Mesenchymal stem cell (in vitro differentiated cells and primary cell): ENCODE measurements at regions not wholly inside any gene's neighbourhood (a gene's known extent, or its start where the extent isn't known, plus 50 kb on each side); places are given as distances from the start of the nearest gene placed in this dataset.

Experiments
- DNase-seq: peaks from one replicate; pipeline ENCODE4 v3.0.0-alpha.2; 2013
- H2AFZ ChIP-seq: one replicate; pipeline ENCODE4 v1.6.1; 2013; ENCODE audit warnings: low read depth, mild to moderate bottlenecking, control low read depth, inconsistent platforms, low read length, moderate library complexity
- H2AK5ac ChIP-seq: 2 replicates; pipeline ENCODE4 v1.6.1; 2013; ENCODE audit warnings: low read length, moderate library complexity, mild to moderate bottlenecking, inconsistent platforms; ENCODE audit not compliant: severe bottlenecking
- H2BK120ac ChIP-seq: one replicate; pipeline ENCODE4 v1.6.1; 2013; ENCODE audit warnings: low read depth, mild to moderate bottlenecking, inconsistent platforms, low read length, moderate library complexity
- H2BK12ac ChIP-seq, 2 experiments: one replicate each; pipeline ENCODE4 v1.6.1; 2013; ENCODE audit warnings: inconsistent platforms in 2 of 2, low read length in 2 of 2, mild to moderate bottlenecking in 2 of 2, moderate library complexity in 2 of 2, control low read depth in 1 of 2
- H2BK15ac ChIP-seq: one replicate; pipeline ENCODE4 v1.6.1; 2013; ENCODE audit warnings: mild to moderate bottlenecking, low read depth, inconsistent platforms; ENCODE audit not compliant: poor library complexity, severe bottlenecking
- H2BK5ac ChIP-seq: 2 replicates; pipeline ENCODE4 v1.6.1; 2013; ENCODE audit warnings: low read depth, mild to moderate bottlenecking, low read length, control low read depth, inconsistent platforms; ENCODE audit not compliant: poor library complexity, severe bottlenecking
- H3K14ac ChIP-seq, 2 experiments: one replicate each; pipeline ENCODE4 v1.6.1; 2013; ENCODE audit warnings: inconsistent platforms in 2 of 2, low read length in 2 of 2, control low read depth in 1 of 2, mild to moderate bottlenecking in 1 of 2, moderate library complexity in 1 of 2
- H3K18ac ChIP-seq, 2 experiments: one replicate each; pipeline ENCODE4 v1.6.1; 2013; ENCODE audit warnings: inconsistent platforms in 2 of 2, low read length in 2 of 2, control low read depth in 1 of 2, low read depth in 1 of 2, mild to moderate bottlenecking in 1 of 2
- H3K23ac ChIP-seq, 2 experiments: one replicate each; pipeline ENCODE4 v1.6.1; 2013; ENCODE audit warnings: inconsistent platforms in 2 of 2, low read length in 2 of 2, mild to moderate bottlenecking in 2 of 2, moderate library complexity in 2 of 2, control low read depth in 1 of 2
- H3K27ac ChIP-seq: 2 replicates; pipeline ENCODE4 v1.5.1; 2013; ENCODE audit warnings: mild to moderate bottlenecking, moderate library complexity, low read length, control low read depth, inconsistent platforms; ENCODE audit not compliant: poor library complexity, severe bottlenecking
- H3K27me3 ChIP-seq, 2 experiments: 2 replicates each; pipeline versions ENCODE4 v1.6.1 to v1.7.0; 2013; ENCODE audit warnings: low read length in 2 of 2, mild to moderate bottlenecking in 2 of 2, moderate library complexity in 2 of 2, control low read depth in 1 of 2, inconsistent platforms in 1 of 2; ENCODE audit not compliant: control insufficient read depth in 1 of 2, insufficient read depth in 1 of 2
- H3K36me3 ChIP-seq, 2 experiments: 2 replicates each; pipeline versions ENCODE4 v1.6.1 to v1.7.0; 2013; ENCODE audit warnings: low read length in 2 of 2, control low read depth in 1 of 2, inconsistent platforms in 1 of 2, low read depth in 1 of 2, mild to moderate bottlenecking in 1 of 2; ENCODE audit not compliant: insufficient read depth in 2 of 2, control insufficient read depth in 1 of 2
- H3K4ac ChIP-seq, 2 experiments: one replicate each; pipeline ENCODE4 v1.6.1; 2013; ENCODE audit warnings: inconsistent platforms in 2 of 2, low read length in 2 of 2, mild to moderate bottlenecking in 2 of 2, moderate library complexity in 2 of 2, control low read depth in 1 of 2, low read depth in 1 of 2
- H3K4me1 ChIP-seq: 2 replicates; pipeline ENCODE4 v1.6.1; 2013; ENCODE audit warnings: low read depth, low read length, control low read depth; ENCODE audit not compliant: control insufficient read depth, insufficient read depth
- H3K4me2 ChIP-seq: 2 replicates; pipeline ENCODE4 v1.6.1; 2013; ENCODE audit warnings: low read length, mild to moderate bottlenecking, inconsistent platforms; ENCODE audit not compliant: poor library complexity, severe bottlenecking
- H3K4me3 ChIP-seq, 2 experiments: 2 replicates each; pipeline versions ENCODE4 v1.5.1 to v1.7.0; 2013; ENCODE audit warnings: low read length in 2 of 2, mild to moderate bottlenecking in 2 of 2, control low read depth in 1 of 2, low read depth in 1 of 2; ENCODE audit not compliant: insufficient read depth in 1 of 2
- H3K79me1 ChIP-seq: replicated peaks from 2 replicates; pipeline ENCODE4 v1.6.1; 2013; ENCODE audit warnings: mild to moderate bottlenecking, control low read depth, low read length, inconsistent platforms; ENCODE audit not compliant: poor library complexity, severe bottlenecking
- H3K9ac ChIP-seq: 2 replicates; pipeline ENCODE4 v1.7.0; 2013; ENCODE audit warnings: mild to moderate bottlenecking, low read length, moderate library complexity
- H3K9me3 ChIP-seq: 2 replicates; pipeline ENCODE4 v1.7.0; 2013; ENCODE audit warnings: mild to moderate bottlenecking, low read length; ENCODE audit not compliant: control insufficient read depth
- H4K8ac ChIP-seq: one replicate; pipeline ENCODE4 v1.6.1; 2013; ENCODE audit warnings: inconsistent platforms, mild to moderate bottlenecking, low read length, moderate library complexity
- H4K91ac ChIP-seq: one replicate; pipeline ENCODE4 v1.6.1; 2013; ENCODE audit warnings: mild to moderate bottlenecking, low read length, inconsistent platforms
- WGBS: methylation state at CpG from one replicate; pipeline ENCODE4 v1.1.7; 2013; ENCODE audit warnings: mixed read lengths; 5-methylcytosine and 5-hydroxymethylcytosine counted together

GRCh38 chr3:29064085-29064484 lies 216.8 kb upstream of the RBMS3 start:
- Histone ChIP-seq H3K14ac (no peak overlapping the region), H2BK15ac (no peak overlapping the region), H3K79me1 (no peaks in the 10 kb centered on the region), H2AFZ (no peak overlapping the region), H4K91ac (no peak overlapping the region), H3K18ac (no peak overlapping the region), H3K23ac (no peak overlapping the region), H2BK12ac (no peak overlapping the region), H3K36me3 (no peaks in the 10 kb centered on the region), H3K4me3 (no peak overlapping the region), H3K4ac (no peak overlapping the region), H3K9me3 (peaks cover 6% of the 10 kb centered on the region), H2AK5ac (no peak overlapping the region), H3K27me3 (no peaks in the 10 kb centered on the region), H3K9ac (no peak overlapping the region), H4K8ac (no peak overlapping the region), H3K27ac (no peak overlapping the region), H2BK120ac (no peak overlapping the region), H3K4me2 (no peak overlapping the region), H3K4me1 (no peaks in the 10 kb centered on the region), H2BK5ac (no peak overlapping the region)
- WGBS, result no CpG with 5 or more reads among the region's 1 CpG
- DNase-seq, result peak; percentile 63

GRCh38 chr3:29065211-29065785 lies 215.6 kb upstream of the RBMS3 start:
- no peak overlapping the region for H2BK15ac ChIP-seq
- no peak overlapping the region for H2BK12ac ChIP-seq
- H4K91ac ChIP-seq, result no peak overlapping the region
- H2AK5ac ChIP-seq, result no peak overlapping the region
- H3K27me3 ChIP-seq, result no peaks in the 10 kb centered on the region
- H3K36me3 ChIP-seq, result no peaks in the 10 kb centered on the region
- H3K79me1 ChIP-seq, result no peaks in the 10 kb centered on the region
- H4K8ac ChIP-seq, result no peak overlapping the region
- peak; percentile 98 for DNase-seq
- H3K4me2 ChIP-seq, result no peak overlapping the region
- no peak overlapping the region for H3K4ac ChIP-seq
- no peak overlapping the region for H2AFZ ChIP-seq
- peak overlapping the region; percentile 51 for H3K27ac ChIP-seq
- 0% methylated on average over 1 of the region's 2 CpGs for WGBS
- peak overlapping the region; percentile 3 for H3K9ac ChIP-seq
- H3K9me3 ChIP-seq, result no peaks in the 10 kb centered on the region
- H3K18ac ChIP-seq, result no peak overlapping the region
- no peak overlapping the region for H3K4me3 ChIP-seq
- H3K14ac ChIP-seq, result no peak overlapping the region
- no peak overlapping the region for H3K23ac ChIP-seq
- no peak overlapping the region for H2BK5ac ChIP-seq
- H3K4me1 ChIP-seq, result no peaks in the 10 kb centered on the region
- H2BK120ac ChIP-seq, result no peak overlapping the region

DNA sequence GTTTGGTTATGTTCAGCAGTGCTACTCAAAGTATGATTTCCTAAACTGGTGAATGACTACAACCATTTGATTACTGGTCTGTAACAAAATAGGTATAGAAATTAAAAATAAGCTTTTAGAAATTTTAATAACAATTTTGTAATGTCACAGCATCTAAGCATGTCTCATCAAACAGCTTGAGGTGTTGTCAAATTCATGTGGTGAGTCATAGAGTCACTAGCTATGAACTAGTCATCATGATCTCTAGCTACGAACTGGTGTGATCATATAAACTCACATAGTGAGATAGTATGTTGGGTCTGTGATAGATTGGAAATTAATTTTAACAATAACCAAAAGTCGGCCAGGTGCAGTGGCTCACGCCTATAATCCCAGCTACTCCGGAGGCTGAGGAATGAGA lies 213.9 kb upstream of the RBMS3 start:
- no CpG with 5 or more reads among the region's 4 CpGs for WGBS

DNA sequence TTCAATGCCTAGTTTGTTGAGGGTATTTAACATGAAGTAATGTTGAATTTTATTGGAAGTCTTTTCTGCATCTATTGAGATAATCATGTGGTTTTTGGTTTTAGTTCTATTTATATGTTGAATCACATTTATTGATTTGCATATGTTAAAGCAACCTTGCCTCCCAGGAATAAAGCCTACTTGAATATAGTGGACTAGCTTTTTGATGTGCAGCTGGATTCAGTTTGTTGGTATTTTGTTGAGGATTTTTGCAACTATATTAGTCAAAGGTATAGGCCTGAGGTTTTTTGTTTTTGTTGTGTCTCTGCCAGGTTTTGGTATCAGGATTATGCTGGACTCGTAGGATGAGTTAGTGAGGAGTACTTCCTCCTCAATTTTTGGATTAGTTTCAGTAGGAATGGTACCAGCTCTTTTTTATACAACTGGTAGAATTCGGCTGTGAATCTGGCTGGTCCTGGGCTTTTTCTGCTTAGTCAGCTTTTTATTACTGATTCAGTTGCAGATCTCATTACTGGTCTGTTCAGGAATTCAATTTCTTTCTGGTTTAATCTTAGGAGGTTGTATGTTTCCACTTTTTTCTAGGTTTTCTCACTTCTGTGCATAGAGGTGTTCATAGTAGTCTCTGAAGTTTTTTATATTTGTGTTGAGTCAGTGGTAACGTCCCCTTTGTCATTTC lies 209.8 kb upstream of the RBMS3 start:
- H3K79me1 ChIP-seq, result no peaks in the 10 kb centered on the region
- WGBS, result 79% methylated on average over 2 of the region's 3 CpGs

More for the DNA sequence above, 213.9 kb upstream of the RBMS3 start:
- Histone ChIP-seq H3K4ac (no peak overlapping the region), H3K4me2 (no peak overlapping the region), H2BK5ac (no peak overlapping the region), H2AFZ (no peak overlapping the region), H3K4me1 (no peaks in the 10 kb centered on the region), H3K23ac (no peak overlapping the region), H3K9ac (no peak overlapping the region), H2BK15ac (no peak overlapping the region), H3K4me3 (no peak overlapping the region), H2AK5ac (no peak overlapping the region), H3K9me3 (peaks cover 5% of the 10 kb centered on the region), H3K36me3 (no peaks in the 10 kb centered on the region), H3K79me1 (no peaks in the 10 kb centered on the region), H3K18ac (no peak overlapping the region), H3K14ac (no peak overlapping the region), H3K27me3 (no peaks in the 10 kb centered on the region), H2BK12ac (no peak overlapping the region), H2BK120ac (no peak overlapping the region), H4K91ac (no peak overlapping the region), H4K8ac (no peak overlapping the region), H3K27ac (no peak overlapping the region)
- peak; percentile 24 for DNase-seq

More for the DNA sequence above, 209.8 kb upstream of the RBMS3 start:
- Histone ChIP-seq H3K27me3 (no peaks in the 10 kb centered on the region), H3K27ac (no peak overlapping the region), H2BK120ac (no peak overlapping the region), H3K4ac (no peak overlapping the region), H3K4me3 (no peak overlapping the region), H3K9ac (no peak overlapping the region), H2AK5ac (no peak overlapping the region), H3K4me2 (no peak overlapping the region), H3K4me1 (no peaks in the 10 kb centered on the region), H2BK15ac (no peak overlapping the region), H3K14ac (no peak overlapping the region), H2BK5ac (no peak overlapping the region), H2AFZ (no peak overlapping the region), H3K18ac (no peak overlapping the region), H4K91ac (no peak overlapping the region), H3K9me3 (peaks cover 5% of the 10 kb centered on the region), H4K8ac (no peak overlapping the region), H2BK12ac (no peak overlapping the region), H3K36me3 (no peaks in the 10 kb centered on the region), H3K23ac (no peak overlapping the region)
- no peak for DNase-seq
